Stimulated activated CD4-positive, alpha-beta T cell treated with anti-CD3 and anti-CD28 coated beads, Interleukin-12 subunit alpha, Interleukin-12 subunit beta, amount 100 ng/mL, for 24 hours (primary cell): ENCODE measurements at regions not wholly inside any gene's neighbourhood (a gene's known extent, or its start where the extent isn't known, plus 50 kb on each side); places are given as distances from the start of the nearest gene placed in this dataset.
"Not testable (repeated sequence)": the region's sequence is repeated elsewhere in the genome, so short reads cannot be mapped to it uniquely, and the experiment has no call there.

Source experiments
- DNase-seq, 2 experiments: peaks; one replicate each; pipeline ENCODE4 v3.0.0-alpha.2; 2020; ENCODE audit warnings: low read depth in 2 of 2

DNA sequence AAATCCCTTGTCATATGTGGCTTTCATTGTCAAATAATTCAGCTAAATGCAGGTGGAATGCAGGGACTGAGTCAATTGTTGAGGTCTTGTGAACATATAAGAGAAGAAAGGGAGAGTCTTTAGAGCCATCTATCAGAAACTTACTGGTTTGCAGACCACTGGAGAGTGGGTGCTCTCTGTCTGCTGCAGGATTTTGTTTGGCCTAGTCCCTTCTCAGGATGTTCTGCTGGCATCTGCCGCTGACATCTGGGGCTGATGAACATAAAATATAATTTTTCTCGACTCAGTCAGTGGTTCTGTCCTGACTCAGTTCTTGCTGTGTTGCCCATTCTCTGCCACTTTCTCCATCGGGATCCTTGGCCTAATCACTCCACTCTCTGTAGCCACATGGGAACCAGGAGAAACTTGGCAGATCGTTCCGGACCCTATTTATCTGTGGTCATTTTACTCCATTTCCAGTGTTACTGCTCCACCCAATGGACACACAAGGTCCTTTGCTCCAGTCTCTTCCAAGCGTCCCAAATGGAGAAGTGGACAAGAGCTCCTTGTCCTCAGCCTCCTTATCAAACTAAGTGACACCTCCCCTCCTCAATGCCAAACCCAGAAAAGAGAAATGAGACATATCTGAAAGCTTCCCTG lies 436.2 kb downstream of the FAT4 start:
- DNase-seq = no peak

DNA sequence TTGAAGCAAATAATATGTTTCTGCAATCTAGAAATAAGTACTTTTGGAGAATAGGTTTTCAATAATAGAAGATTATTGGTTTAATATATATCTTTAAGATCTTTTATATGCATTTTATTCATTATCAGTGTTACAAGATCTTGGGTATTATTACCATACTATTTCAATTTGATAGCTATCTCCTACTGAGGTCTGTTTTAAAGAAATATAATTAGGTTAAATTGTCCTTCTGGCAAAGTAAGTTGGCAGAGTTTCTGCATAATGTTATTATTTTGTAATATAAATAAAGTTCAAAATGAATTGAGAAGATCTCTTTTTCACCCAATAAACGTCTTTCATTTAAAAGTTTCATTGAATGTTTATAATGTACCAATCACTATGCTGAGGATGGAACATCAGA lies 443.7 kb downstream of the FAT4 start:
- no peak for DNase-seq

DNA sequence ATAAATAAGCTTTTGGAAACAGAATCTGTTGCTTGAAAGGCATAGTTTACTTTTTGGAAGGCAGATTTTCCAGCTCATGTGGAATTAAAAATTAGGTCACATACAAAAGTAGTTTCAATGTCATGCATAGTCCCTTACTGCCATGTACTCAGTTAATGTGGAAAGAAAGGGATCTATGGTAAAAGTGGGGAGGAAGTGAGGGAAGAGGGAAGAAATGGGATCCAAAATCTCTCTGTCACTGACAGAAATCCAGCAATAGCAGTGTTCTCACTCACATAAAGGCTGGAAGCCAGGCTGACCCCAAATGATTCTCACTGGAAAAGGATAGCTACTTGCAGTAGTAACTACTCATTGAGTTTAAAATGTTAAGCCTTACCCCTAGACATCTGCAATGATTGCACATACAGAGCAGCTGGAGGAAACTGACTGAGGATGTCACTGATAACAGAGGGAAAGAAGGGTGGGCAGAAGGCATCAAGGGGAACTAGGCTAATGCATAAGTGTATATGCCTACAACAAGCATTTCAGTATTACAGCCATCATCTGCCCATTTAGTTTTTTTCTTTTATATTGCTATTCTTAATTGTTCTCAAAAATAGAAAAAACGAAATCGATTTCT lies 445.6 kb downstream of the FAT4 start:
- DNase-seq = no peak

DNA sequence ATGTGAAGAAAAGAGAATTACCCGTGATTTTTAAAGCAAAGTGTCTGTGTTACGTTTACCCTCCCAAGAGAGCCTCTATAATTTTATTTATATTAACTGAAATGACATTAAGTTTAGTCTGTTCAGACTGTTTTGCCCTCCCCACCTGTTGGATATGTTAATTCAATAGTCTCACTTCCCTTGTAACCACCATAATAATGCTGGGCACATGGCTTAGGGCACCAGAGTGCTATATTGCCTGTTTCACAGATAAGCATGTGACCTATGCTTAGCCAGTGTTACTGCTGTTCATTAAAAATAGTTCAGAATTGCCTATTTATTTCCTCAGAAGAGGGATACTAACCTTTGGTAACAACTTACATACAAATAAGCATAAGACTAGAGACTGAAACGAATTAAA lies 446.2 kb downstream of the FAT4 start:
- no peak for DNase-seq

DNA sequence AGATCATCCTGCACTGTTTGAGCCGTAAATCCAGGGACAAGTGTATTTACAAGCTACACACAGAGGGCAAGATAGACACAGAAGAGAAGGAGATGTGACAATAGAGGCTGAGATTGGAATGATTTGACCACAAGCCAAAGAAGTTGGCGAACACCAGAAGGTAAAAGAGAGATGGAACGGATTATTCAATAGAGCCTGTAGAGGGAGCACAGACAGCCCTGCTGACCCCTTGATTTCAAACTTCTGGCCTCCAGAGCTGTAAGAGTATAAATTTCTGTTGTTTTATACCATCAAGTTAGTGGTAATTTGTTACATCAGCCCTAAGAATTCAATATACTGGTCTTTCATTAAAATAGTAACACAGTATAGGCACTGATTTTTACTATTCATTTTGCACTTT lies 447.8 kb downstream of the FAT4 start:
- DNase-seq = no peak

DNA sequence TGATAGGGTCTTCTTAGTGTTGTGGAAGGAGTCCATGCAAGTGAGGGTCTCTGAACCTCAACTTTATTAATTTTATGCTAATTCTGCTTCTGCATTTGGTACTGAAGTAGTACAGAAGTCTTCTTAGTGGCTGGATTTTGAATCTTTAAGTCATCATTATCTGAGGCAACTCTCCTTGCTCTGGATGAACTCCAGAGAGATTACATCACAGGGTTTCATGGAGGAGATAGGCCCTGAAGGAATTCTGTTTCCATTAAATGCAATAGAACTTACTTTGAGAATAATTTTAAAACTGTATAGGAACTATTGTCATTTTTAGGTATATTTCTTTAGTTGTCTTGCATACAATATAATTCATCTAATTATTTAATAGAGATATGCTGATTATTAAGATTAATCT lies 451.2 kb downstream of the FAT4 start:
- no peak for DNase-seq

DNA sequence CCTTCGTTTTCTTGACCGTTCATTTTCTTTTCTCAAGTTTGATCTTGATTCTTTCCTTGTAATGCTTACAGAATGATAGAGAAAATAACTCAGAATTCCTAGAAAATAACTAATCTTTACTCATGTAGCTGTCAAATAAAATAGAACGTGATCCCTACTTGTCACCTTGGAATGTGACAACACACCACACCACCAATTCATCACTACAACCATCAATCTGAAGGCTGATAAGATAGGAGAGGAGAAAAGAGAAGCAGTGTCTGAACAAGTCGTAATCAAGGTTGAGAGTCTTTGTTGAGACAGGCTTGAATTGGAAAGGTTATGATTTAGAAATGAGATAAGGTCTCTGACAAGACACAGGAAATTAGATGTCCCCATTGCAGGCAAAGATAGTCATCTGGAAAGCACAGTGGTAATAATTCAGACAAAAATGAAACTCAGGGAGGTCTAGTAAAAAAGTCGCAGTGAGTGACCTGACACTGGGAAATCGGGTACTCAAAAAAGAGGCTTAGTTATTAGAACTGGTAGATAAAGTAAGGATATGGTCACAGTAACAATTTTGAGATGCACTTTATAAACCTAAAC lies 456.2 kb downstream of the FAT4 start:
- DNase-seq = no peak

DNA sequence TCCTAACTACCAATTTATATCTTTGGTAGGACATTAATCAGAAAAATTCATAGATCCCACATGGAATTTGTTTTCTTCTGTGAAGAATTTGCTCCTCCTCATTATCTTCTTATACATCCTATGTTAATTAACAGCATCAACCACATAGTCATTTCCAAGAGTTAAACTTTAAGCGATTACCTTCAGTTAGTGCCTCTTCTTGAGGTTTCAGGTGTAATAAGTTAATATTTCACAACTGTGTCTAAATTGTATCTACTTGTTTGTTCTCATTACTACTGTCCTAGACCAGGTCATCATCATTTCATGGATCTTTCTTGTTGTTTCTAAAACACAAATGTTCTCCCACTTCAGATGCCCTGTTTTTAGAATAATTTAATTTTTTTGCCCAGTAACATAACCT lies 457.9 kb downstream of the FAT4 start:
- DNase-seq = no peak

DNA sequence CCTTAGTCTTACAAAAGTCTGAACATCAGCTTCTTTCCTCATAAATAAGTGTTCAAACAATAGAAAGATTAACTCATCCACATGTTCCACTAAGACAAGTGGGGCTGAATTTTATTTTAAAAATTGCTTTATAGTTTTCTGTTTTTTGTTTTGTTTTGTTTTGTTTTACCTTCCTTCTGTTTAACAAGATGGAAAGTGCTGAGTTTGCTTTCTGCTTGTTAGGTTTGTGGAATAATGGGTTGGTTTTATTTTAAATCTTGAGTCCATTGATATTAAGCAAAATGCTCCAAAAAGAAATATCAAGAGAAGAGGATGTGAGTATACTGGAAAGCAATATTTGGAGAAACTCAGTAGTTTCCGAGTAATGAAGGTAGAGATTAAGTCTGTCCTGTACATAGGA lies 458.7 kb downstream of the FAT4 start:
- no peak for DNase-seq

DNA sequence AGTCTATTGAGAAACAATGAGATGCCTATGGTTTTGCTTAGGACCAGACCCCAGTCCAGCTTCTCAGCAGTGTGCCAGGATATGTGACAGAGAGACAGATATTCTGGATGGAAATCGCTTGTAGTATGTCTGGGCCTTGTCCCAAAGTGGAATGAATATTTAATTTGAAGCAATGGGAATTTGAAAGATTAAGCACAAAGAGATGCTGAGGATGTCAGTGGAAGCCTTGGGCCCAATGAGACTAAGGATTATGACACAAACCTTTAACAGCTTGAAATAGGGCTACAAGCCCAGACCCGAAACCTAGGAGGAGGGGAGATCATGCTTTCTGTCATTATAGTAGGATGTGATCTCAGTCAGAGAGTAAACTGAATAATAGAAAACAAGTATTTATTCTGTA lies 459.2 kb downstream of the FAT4 start:
- no peak for DNase-seq

DNA sequence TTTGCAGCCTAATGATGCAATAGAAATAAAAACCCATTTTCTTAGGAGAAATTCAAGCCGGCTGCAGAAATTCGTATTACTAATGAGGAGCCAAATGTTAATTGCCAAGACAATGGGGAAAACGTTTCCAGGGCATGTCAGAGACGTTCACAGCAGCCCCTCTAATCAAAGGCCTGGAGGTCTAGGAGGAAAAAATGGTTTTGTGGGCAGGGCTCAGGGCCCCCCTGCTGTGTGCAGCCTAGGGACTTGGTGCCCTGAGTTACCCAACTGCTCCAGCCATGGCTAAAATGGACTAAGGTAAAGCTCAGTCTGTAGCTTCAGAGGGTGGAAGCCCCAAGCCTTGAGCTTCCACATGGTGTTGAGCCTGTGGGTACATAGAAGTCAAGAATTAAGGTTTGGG lies 461.4 kb downstream of the FAT4 start:
- no peak for DNase-seq

DNA sequence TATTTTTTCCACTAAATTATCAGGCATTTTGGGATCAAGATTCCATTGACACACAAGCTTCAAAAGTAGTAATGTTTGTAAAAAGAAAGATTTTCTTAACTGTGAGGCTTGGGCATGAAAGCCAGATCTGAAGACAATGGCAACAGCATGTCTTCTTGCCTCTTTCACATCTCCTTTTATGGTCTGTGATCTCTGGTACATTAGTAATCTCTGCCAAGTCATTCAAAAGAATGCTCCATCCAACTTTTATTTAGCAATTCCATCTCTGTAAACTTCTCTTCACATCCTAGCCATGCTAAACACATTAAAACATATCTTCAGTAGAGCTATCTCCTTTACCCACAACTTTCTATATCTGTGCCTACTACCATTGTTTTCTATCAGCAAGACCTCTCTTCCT lies 465.4 kb downstream of the FAT4 start:
- no peak for DNase-seq

DNA sequence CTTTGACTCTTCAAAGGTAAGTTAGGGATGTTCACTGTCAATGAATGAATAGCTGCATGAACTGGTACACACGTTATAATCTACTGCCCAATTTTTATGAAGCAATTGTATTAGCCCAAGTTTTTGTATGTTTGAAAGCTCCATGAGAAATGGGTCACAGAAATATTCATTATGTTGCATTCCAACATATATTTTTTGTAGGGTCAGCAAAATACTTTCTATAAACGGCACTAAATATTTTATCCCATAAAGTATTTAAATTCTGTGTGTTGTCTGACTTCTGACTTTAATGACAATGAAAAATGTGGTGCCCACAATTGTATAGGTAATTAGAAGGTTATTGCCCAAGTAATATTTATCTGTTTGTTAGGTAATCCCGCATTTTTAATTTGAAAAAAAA lies 466.0 kb downstream of the FAT4 start:
- no peak for DNase-seq

DNA sequence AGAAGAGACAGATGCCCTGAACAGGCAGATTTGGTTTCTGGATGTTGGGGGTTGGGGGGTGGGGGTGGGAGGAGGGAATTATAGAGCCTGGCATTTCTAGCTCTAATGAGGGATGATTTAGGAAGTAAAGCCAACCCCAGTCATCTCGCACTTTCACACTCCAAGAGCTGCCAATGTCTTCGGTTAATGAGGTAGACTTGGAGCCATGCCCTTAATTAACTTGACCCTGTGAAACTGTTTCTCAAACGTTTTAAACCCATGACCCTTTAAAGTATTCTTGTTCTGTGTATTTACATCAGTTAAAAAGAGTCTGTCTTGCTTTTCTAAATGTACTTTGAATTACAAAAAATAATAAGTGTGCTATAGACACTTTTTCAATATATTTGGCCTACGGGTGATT lies 466.9 kb downstream of the FAT4 start:
- no peak for DNase-seq

DNA sequence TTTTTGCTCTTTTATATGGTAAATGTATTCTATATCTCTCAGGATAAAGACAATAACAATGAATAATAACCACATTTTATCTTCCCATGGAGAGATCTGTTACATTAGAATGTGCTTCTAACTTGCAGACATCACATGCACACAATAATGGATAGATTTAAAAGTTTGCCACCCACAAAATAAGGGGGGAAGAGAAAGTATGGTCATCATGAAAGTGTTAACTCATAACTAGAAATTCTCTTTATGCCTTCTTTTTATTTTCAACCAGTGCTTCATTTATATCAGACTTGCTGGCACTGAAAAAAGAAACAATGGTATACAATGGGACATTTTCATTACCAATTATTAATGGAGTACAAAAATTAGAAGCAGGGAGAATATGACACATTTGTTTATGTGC lies 470.0 kb downstream of the FAT4 start:
- DNase-seq = no peak

DNA sequence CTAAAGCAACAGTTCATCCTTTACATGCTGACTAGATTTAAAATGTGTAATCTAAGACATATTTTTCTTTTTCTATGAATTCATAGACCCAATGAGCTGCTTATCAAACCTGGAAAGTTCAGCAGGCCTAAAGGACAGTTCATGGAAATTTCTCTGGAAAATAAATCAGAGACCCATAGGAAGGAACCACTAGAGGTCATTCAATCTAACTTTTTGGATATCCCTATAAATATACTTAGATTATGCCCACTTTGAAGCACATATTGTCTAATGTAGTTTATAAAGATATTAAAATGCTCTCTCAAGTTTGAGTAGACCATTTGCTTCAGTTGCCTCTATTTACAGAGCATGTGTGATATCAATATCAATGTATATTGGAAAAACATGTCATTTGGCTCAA lies 473.0 kb downstream of the FAT4 start:
- DNase-seq = no peak

DNA sequence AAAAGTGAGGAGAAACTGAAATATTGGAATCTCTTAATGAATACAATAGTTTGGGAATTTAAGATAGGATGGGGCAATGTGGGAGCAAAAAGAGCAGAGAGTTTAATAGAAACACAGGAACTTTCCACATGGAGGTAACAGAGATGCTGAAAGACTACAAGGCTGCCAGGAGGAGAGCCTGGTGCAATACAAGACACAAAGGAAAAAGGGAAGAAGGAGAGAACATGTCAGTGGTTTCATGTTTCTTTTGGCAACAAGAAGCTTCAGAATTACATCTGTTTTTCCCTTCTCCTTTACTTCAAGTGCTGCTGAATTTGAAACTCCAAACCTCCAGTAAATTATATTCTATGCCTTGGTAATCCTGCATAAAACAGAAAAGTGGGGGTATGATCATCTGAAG lies 474.3 kb downstream of the FAT4 start:
- no peak for DNase-seq

DNA sequence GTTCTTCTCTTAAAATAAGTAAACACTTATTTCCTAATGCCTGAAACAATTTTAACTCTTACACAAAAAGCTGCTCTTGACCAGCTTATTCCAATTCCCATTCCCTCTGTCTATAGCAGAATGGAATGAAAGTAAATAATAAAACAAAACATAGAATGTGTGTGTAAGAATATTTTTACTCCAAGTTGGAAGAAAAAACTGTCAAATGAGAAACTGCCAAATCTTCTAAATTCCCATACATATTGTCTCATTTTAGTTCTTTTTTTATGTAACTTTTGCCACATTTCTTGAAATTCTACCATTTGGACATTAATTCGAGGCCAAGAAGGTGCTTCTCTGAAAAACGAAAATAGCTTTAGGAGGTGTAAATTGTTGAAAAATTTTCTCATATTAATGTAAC lies 477.1 kb downstream of the FAT4 start:
- no peak for DNase-seq

DNA sequence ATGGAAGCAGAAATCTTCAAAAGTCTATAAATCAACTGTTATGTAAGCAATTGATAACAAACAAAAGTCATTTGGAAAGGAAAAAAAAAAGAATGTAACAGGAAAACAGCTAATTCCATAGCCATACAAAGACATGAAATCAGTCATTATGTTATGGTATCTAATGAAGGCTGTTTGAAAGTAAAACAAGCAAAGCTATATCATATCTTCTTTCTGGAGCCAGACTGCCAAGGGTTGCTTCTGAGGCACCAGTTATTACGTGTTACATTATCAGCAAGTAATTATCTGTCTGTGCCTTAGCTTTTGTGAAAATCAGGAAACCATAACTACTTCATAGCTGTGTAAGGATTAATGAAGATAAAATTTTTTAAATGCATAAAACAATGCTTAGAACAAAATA lies 480.2 kb downstream of the FAT4 start:
- no peak for DNase-seq

DNA sequence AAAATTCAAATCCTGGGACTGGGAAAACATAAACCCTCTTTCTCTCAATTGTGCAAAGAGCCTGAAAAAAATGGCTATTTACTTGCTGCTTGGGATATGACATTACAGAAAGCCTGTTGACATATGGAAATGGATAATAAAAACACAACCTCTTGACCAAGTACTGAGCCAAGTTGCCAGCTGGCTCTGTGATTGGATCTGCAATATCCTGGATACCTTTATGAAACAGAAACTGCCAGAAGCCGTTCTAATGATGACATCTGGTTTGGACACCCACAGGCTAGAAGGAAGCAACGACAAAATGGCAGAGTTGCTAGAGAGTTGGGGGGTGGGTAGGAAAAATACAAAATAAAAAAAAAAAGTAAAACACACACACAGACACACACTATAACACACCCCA lies 481.4 kb downstream of the FAT4 start:
- DNase-seq = no peak

DNA sequence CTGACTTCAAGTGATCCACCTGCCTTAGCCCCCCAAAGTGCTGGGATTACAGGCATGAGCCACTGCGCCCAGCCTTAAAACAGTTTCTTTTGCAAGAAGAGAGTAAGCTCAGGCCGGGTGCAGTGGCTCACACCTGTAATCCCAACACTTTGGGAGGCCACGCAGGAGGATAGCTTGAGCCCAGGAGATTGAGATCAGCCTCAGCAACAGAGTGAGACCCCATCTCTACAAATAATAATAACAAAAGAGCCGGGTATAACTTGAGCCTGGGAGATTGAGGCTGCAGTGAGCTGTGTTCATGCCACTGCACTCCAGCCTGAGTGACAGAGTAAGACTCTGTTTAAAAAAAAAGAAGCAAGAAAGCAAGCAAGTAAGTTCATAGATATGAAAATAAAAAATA lies 482.9 kb downstream of the FAT4 start:
- DNase-seq = not testable (repeated sequence)

DNA sequence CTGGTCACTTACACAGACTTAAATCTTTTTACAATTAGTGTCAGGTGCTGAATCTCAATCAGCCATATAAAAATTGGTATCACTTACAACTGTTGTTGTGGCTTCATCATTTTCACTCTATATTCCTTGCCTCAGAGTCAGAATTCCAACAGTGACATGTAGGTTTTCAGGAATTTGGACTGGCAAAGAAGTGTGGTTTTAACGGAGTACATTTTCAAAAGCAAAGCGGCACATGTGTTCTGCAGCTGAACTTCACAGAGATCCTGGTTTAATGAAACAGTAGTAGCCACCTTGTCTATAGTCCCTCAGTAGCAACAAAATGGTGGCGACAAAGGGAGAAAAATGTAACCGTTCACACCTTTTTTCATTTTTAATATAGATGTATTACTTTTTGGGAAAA lies 486.6 kb downstream of the FAT4 start:
- DNase-seq = no peak

DNA sequence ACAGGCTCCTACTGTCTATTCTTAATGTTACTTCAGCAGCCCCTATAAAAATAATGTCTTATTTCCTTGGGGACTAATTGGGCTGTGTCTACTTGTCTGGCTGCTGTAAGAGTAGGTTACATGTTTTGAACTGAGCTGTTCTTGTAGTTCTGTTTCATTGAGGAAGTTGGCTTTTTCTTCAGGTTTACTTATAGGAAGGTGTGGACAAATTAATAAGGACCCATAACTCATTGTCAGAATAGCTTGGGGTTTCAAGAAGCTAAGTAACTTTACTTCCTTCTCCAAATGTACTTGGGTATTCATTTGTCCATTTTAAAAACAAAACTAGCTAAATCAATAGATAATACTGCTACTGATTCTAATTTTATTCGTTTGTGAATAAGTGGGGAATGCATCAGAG lies 487.2 kb downstream of the FAT4 start:
- no peak for DNase-seq

DNA sequence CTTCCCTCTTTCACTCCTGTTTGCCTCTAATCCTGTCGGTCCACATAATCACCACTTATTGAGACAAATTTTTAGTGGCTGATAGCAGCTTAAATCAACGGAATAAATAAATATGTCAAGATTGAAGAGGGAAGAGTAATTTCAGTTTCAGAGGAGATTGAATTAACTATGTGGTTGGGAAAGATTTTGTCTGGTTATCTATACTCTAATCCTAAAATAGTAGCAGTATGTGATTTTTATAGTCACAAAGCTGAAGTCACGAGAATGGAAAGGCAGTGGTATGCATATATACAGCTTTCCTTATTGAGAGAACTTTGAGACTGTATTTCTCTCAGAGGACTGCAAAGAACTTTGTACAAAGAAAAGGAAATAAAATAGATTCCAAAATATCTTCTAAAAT lies 493.3 kb downstream of the FAT4 start:
- no peak for DNase-seq
